ENCODE measurements at regions not wholly inside any gene's neighbourhood (a gene's known extent, or its start where the extent isn't known, plus 50 kb on each side); places are given as distances from the start of the nearest gene placed in this dataset.

GRCh38 chr9:75467142-75467541, 378.8 kb downstream of the OSTF1 start:
- no peaks in the 10 kb centered on the region for H3K27me3 ChIP-seq (replicated peaks; ENCODE audit: control insufficient read depth, insufficient read depth, low read length, poor library complexity, severe bottlenecking)
- no peak for DNase-seq
- H3K4me1 ChIP-seq (ENCODE audit: control insufficient read depth, insufficient read depth, low read length, poor library complexity, severe bottlenecking), result no peaks in the 10 kb centered on the region
- no peak overlapping the region for H3K27ac ChIP-seq (ENCODE audit: insufficient read depth, low read length, poor library complexity, severe bottlenecking)
- no peaks in the 10 kb centered on the region for H3K9me3 ChIP-seq (ENCODE audit: control insufficient read depth, low read length)
- no peak overlapping the region for H3K4me3 ChIP-seq (ENCODE audit: insufficient read depth, low read depth, low read length, poor library complexity, severe bottlenecking)
- no peaks in the 10 kb centered on the region for H3K36me3 ChIP-seq (ENCODE audit: control insufficient read depth, insufficient read depth, low read length)

- Histone ChIP-seq H3K27ac (ENCODE audit: insufficient read depth, low read length, poor library complexity, severe bottlenecking) (no peak overlapping the region), H3K27me3 (replicated peaks; ENCODE audit: control insufficient read depth, insufficient read depth, low read length, poor library complexity, severe bottlenecking) (no peaks in the 10 kb centered on the region), H3K9me3 (ENCODE audit: control insufficient read depth, low read length) (no peaks in the 10 kb centered on the region), H3K4me1 (ENCODE audit: control insufficient read depth, insufficient read depth, low read length, poor library complexity, severe bottlenecking) (no peaks in the 10 kb centered on the region), H3K4me3 (ENCODE audit: insufficient read depth, low read depth, low read length, poor library complexity, severe bottlenecking) (no peak overlapping the region), H3K36me3 (ENCODE audit: control insufficient read depth, insufficient read depth, low read length) (no peaks in the 10 kb centered on the region)
- DNase-seq, result no peak
Observed at GRCh38 chr9:75471549-75472114, 383.3 kb downstream of the OSTF1 start.

DNA sequence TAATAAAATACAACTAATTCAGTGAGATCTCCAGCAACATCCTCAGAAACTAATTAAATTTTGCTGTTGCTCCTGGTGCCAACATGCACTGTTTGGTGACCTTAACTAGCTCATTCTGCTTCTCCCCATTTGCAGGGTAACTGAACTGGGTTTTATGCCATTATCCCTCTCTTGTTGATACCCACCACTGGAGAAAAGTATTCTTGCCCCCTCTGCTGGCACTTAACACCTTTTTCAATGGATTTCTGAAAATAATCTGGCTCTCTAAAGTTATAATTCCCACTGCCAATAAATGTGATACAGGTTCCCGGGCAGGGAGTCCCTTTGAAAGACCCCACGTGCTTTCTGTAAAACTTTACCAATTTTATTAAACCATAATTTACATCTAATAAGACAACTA, 394.3 kb downstream of the OSTF1 start:
- no peaks in the 10 kb centered on the region for H3K9me3 ChIP-seq (ENCODE audit: control insufficient read depth, low read length)

DNA sequence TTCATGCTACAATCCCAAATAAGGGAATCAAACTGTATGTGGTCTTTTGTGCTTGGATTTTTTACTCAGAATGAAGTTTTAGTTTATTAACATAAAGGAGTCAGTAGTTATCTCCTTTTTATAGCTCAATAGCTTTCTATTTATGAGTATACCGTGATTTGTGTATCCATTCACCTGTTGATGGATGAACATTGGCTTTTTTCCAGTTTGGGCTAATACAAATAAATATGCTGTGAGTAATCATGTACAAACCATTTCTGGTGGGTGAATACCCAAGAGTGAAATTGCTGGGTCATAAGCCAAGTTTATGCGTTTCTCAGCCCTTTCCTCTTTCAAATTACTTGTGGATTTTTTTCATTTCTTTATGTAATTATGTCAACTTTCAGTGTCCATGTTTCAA, 395.3 kb downstream of the OSTF1 start:
- DNase-seq, result no peak
- H3K4me3 ChIP-seq (ENCODE audit: insufficient read depth, low read depth, low read length, poor library complexity, severe bottlenecking), result no peak overlapping the region
- H3K27ac ChIP-seq (ENCODE audit: insufficient read depth, low read length, poor library complexity, severe bottlenecking), result no peak overlapping the region
- no peaks in the 10 kb centered on the region for H3K27me3 ChIP-seq (replicated peaks; ENCODE audit: control insufficient read depth, insufficient read depth, low read length, poor library complexity, severe bottlenecking)
- H3K4me1 ChIP-seq (ENCODE audit: control insufficient read depth, insufficient read depth, low read length, poor library complexity, severe bottlenecking), result no peaks in the 10 kb centered on the region
- H3K9me3 ChIP-seq (ENCODE audit: control insufficient read depth, low read length), result no peaks in the 10 kb centered on the region
- H3K36me3 ChIP-seq (ENCODE audit: control insufficient read depth, insufficient read depth, low read length), result no peaks in the 10 kb centered on the region

More for the DNA sequence above, 394.3 kb downstream of the OSTF1 start:
- Histone ChIP-seq H3K27me3 (replicated peaks; ENCODE audit: control insufficient read depth, insufficient read depth, low read length, poor library complexity, severe bottlenecking) (no peaks in the 10 kb centered on the region), H3K27ac (ENCODE audit: insufficient read depth, low read length, poor library complexity, severe bottlenecking) (no peak overlapping the region), H3K4me1 (ENCODE audit: control insufficient read depth, insufficient read depth, low read length, poor library complexity, severe bottlenecking) (no peaks in the 10 kb centered on the region), H3K4me3 (ENCODE audit: insufficient read depth, low read depth, low read length, poor library complexity, severe bottlenecking) (no peak overlapping the region), H3K36me3 (ENCODE audit: control insufficient read depth, insufficient read depth, low read length) (no peaks in the 10 kb centered on the region)
- DNase-seq, result no peak

DNA sequence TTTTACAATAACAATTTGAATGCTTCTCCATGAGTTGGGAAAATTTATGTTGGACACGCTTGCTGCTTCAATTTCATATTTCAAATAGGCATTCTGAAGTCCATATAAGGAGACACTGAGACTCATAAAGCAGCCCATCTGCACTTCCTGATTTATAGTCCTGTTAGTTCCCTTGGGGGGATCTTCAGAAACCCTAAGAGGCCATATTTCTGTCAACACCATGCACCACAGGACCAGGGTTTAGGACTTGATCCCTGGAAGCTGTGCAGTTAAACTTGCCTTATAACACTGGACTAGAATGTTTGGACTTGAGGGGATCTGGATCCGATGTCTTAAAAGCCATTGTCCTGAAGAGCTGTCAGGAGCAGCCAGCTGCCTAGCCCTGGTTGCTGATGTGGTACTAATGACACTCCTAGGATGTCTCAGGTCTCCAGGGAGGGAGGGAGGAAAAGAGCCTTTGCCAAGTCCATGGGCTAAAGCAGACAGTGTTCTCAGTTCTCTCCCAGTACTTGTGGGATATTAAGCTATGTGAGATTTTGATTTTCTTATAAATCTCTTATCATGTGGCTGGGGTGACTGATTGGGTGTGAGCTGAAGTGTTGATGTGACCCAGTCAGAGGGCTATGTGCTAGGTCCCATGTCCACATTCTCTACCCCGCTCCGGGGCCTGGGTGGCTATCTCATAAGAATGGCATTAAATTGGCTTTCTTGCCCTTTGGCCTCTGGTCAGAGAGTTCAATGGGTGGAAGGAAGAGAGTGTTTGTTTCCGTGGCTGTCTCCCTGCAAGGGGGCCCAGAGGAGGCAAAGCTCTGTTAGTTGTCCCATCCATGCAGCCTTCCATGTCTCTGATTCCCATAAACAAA, 399.8 kb downstream of the OSTF1 start:
- Histone ChIP-seq H3K27ac (ENCODE audit: insufficient read depth, low read length, poor library complexity, severe bottlenecking) (no peak overlapping the region), H3K36me3 (ENCODE audit: control insufficient read depth, insufficient read depth, low read length) (no peaks in the 10 kb centered on the region), H3K9me3 (ENCODE audit: control insufficient read depth, low read length) (no peaks in the 10 kb centered on the region), H3K27me3 (replicated peaks; ENCODE audit: control insufficient read depth, insufficient read depth, low read length, poor library complexity, severe bottlenecking) (no peaks in the 10 kb centered on the region), H3K4me3 (ENCODE audit: insufficient read depth, low read depth, low read length, poor library complexity, severe bottlenecking) (no peak overlapping the region), H3K4me1 (ENCODE audit: control insufficient read depth, insufficient read depth, low read length, poor library complexity, severe bottlenecking) (no peaks in the 10 kb centered on the region)
- no peak for DNase-seq

DNA sequence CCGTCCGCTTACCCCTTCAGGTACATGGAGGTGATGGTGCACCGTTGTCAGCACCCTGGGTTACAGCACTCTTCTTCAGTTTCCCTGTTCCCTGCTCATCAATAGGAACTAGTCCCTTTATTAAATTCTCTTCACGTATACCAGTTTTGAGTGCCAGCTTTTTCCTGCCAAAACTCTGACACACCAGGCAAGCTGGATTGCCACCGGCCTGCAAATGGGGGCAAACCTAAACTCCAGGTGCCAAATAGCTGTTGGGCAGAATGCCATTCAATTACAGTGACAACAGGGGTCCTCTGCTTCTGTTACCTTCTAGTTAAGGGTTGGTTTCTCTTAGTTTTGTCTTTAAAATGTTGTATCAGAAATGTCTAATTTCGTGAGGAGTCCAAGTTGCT, 400.4 kb downstream of the OSTF1 start:
- H3K36me3 ChIP-seq (ENCODE audit: control insufficient read depth, insufficient read depth, low read length), result no peaks in the 10 kb centered on the region
- H3K27me3 ChIP-seq (replicated peaks; ENCODE audit: control insufficient read depth, insufficient read depth, low read length, poor library complexity, severe bottlenecking), result no peaks in the 10 kb centered on the region
- H3K4me3 ChIP-seq (ENCODE audit: insufficient read depth, low read depth, low read length, poor library complexity, severe bottlenecking), result no peak overlapping the region
- no peak for DNase-seq
- no peaks in the 10 kb centered on the region for H3K9me3 ChIP-seq (ENCODE audit: control insufficient read depth, low read length)
- no peak overlapping the region for H3K27ac ChIP-seq (ENCODE audit: insufficient read depth, low read length, poor library complexity, severe bottlenecking)
- no peaks in the 10 kb centered on the region for H3K4me1 ChIP-seq (ENCODE audit: control insufficient read depth, insufficient read depth, low read length, poor library complexity, severe bottlenecking)

DNA sequence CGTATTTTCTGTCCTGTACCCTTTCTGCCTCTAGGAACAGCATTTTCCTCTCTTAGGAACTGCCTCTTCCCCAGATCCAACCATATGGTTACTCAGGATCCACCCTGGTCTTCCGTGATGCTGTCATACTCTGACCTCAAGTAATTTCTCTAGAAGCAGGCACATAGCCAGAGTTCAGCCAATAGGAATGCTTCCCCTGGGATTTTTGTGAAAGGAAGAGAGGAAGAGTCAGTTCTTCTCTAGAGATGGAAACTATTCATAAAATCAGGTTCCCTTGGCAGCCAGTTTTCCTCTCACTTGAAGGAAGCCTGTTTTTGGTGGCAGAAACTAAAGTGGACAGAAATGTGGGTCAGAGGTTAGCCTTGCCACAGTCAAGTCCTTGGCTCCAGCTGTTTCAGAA, 400.1 kb upstream of the PCSK5 start:
- no peaks in the 10 kb centered on the region for H3K4me1 ChIP-seq (ENCODE audit: control insufficient read depth, insufficient read depth, low read length, poor library complexity, severe bottlenecking)
- no peak overlapping the region for H3K4me3 ChIP-seq (ENCODE audit: insufficient read depth, low read depth, low read length, poor library complexity, severe bottlenecking)
- no peaks in the 10 kb centered on the region for H3K36me3 ChIP-seq (ENCODE audit: control insufficient read depth, insufficient read depth, low read length)
- no peaks in the 10 kb centered on the region for H3K9me3 ChIP-seq (ENCODE audit: control insufficient read depth, low read length)
- DNase-seq, result no peak
- no peaks in the 10 kb centered on the region for H3K27me3 ChIP-seq (replicated peaks; ENCODE audit: control insufficient read depth, insufficient read depth, low read length, poor library complexity, severe bottlenecking)
- H3K27ac ChIP-seq (ENCODE audit: insufficient read depth, low read length, poor library complexity, severe bottlenecking), result no peak overlapping the region

DNA sequence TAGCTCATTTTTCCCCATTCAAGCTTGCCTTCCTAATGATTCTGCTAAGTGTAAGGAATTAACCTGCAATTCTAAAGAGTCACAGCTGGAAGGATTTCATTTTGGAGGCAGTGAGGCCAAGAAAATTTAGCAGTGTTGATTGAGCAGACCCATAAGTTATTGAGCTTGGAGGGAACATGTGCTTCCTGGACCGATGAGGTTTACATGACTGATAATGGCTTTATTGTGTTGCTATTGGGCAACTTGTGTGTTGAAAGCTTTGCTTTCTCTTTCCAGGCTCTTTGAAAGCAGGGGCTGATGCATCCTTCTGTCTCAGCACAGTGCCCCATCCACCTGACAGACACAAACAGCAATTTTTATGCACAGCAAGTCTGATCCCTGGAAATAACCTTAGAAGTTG, 398.9 kb upstream of the PCSK5 start:
- H3K4me3 ChIP-seq (ENCODE audit: insufficient read depth, low read depth, low read length, poor library complexity, severe bottlenecking), result no peak overlapping the region
- no peaks in the 10 kb centered on the region for H3K36me3 ChIP-seq (ENCODE audit: control insufficient read depth, insufficient read depth, low read length)
- H3K27ac ChIP-seq (ENCODE audit: insufficient read depth, low read length, poor library complexity, severe bottlenecking), result no peak overlapping the region
- H3K4me1 ChIP-seq (ENCODE audit: control insufficient read depth, insufficient read depth, low read length, poor library complexity, severe bottlenecking), result no peaks in the 10 kb centered on the region
- H3K9me3 ChIP-seq (ENCODE audit: control insufficient read depth, low read length), result no peaks in the 10 kb centered on the region
- H3K27me3 ChIP-seq (replicated peaks; ENCODE audit: control insufficient read depth, insufficient read depth, low read length, poor library complexity, severe bottlenecking), result no peaks in the 10 kb centered on the region
- no peak for DNase-seq

GRCh38 chr9:75499812-75500211, 390.7 kb upstream of the PCSK5 start:
- Histone ChIP-seq H3K27me3 (replicated peaks; ENCODE audit: control insufficient read depth, insufficient read depth, low read length, poor library complexity, severe bottlenecking) (no peaks in the 10 kb centered on the region), H3K9me3 (ENCODE audit: control insufficient read depth, low read length) (no peaks in the 10 kb centered on the region), H3K4me3 (ENCODE audit: insufficient read depth, low read depth, low read length, poor library complexity, severe bottlenecking) (no peak overlapping the region), H3K27ac (ENCODE audit: insufficient read depth, low read length, poor library complexity, severe bottlenecking) (no peak overlapping the region), H3K36me3 (ENCODE audit: control insufficient read depth, insufficient read depth, low read length) (no peaks in the 10 kb centered on the region), H3K4me1 (ENCODE audit: control insufficient read depth, insufficient read depth, low read length, poor library complexity, severe bottlenecking) (no peaks in the 10 kb centered on the region)
- no peak for DNase-seq

DNA sequence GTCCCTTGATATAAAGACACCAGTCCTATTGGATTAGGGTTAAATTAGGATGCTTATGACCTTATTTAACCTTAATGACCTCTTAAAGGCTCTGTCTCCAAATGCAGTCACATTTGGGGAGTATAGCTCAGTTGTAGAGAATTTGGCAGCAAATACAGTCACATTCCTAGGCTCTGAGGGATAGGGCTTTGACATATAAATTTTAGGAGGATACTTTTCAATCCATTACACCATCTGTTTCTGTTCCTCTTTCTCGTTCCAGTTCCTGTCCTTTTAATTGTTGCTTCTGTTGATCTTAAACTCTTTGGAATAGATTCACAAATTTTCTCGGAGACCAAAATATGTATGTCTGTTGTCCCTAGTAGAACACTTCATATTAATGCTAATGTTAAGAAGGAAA, 390.0 kb upstream of the PCSK5 start:
- Histone ChIP-seq H3K36me3 (ENCODE audit: control insufficient read depth, insufficient read depth, low read length) (no peaks in the 10 kb centered on the region), H3K4me3 (ENCODE audit: insufficient read depth, low read depth, low read length, poor library complexity, severe bottlenecking) (no peak overlapping the region), H3K4me1 (ENCODE audit: control insufficient read depth, insufficient read depth, low read length, poor library complexity, severe bottlenecking) (no peaks in the 10 kb centered on the region), H3K27me3 (replicated peaks; ENCODE audit: control insufficient read depth, insufficient read depth, low read length, poor library complexity, severe bottlenecking) (no peaks in the 10 kb centered on the region), H3K27ac (ENCODE audit: insufficient read depth, low read length, poor library complexity, severe bottlenecking) (no peak overlapping the region), H3K9me3 (ENCODE audit: control insufficient read depth, low read length) (no peaks in the 10 kb centered on the region)
- DNase-seq, result no peak

Data from effector memory CD4-positive, alpha-beta T cell (primary cell).